ENCODE measurements at regions not wholly inside any gene's neighbourhood (a gene's known extent, or its start where the extent isn't known, plus 50 kb on each side); places are given as distances from the start of the nearest gene placed in this dataset.
"Not testable (repeated sequence)": the region's sequence is repeated elsewhere in the genome, so short reads cannot be mapped to it uniquely, and the experiment has no call there.

DNA sequence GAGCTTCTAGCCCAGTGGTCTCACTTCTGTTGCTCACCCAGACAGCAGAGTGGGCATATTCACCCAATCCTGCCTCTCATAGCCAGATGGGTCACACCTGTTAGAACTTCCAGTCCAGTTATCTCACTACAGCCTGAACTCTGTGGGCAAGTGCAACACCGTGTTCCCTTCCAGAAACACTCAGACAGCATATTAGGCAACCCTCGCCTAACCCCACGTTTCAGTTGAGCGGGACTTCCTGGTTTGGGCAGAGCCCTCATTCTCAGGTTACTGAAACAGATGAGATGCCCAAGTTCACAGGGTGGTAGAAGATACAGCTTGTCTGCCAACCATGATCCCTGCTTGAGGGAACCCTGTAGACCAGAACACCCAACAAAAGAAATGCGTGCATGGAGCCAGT is 538.2 kb downstream of the CYLC2 start:
- no peak for DNase-seq (ENCODE audit: low read depth, low spot score)
- no peak overlapping the region for H3K4me3 ChIP-seq (ENCODE audit: low read length)

DNA sequence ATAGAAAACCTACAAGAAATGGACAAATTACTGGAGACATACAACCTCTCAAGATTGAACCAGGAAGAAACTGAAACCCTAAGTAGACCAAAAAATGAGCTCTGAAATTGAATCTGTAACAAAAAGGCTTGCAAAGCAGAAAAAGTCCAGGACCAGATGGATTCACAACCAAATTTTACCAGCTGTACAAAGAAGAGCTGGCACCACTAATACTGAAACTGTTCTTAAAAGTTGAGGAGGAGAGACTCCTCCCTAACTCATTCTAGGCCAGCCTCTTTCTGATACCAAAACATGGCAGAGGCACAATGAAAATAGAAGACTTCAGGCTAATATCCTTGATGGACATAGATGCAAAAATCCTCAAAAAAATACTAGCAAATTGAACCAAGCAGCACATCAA is 542.3 kb downstream of the CYLC2 start:
- no peak for DNase-seq (ENCODE audit: low read depth, low spot score)
- no peak overlapping the region for H3K4me3 ChIP-seq (ENCODE audit: low read length)

DNA sequence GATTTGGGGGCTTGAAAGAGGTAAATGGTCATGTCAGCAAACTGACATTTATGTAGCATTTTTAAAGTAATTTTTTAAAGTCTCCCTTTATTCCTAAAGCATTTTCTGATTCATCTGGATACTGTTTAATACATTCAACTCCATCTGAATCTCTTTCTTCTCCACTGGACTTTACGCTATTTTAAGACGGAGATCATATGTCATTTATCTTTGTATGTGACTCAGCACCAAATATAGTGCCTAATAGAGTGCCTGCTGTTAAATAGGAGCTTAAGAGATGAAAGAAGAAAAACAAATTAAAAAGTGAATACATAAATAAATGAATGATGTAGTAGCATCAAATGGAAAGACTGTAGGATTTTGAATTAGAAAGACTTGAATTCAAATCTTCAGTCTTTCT is 548.8 kb upstream of the SMC2 start:
- no peak overlapping the region for H3K4me3 ChIP-seq (ENCODE audit: low read length)
- no peak for DNase-seq (ENCODE audit: low read depth, low spot score)

DNA sequence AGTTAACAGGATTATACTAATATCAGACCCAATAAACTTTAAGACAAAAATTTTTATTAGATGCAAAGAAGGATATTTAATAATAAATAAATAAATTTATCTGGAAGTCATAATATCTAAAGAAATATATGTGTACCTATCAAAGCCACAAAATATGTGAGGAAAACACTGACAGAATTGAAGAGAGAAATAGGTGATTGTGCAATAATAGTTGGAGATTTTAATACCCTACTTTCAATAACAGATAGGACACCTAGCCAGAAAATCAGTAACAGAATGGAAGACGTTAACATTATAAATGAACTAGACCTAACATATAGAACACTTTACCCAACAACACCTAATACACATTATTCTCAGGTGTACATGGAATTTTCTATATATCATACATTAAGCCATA is 541.4 kb upstream of the SMC2 start:
- H3K4me3 ChIP-seq (ENCODE audit: low read length): no peak overlapping the region

DNA sequence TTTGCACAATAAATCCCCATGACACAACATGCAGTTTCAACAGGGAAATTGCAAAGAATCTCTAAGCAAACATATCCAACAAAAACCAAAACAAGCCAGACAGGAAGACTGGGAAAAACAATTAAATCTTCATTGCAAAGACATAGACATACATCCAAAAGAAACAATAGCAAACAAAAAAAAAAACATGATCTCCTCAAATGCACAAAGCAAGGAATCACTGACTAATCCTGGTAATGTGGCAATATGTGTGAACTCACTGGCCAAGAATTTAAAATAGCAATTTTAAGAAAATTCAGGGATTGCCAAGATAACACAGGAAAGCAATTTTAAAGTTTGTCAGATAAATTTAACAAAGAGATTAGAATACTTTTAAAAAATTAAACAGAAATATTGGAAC is 520.1 kb upstream of the SMC2 start:
- H3K4me3 ChIP-seq (ENCODE audit: low read length): no peak overlapping the region
- no peak for DNase-seq (ENCODE audit: low read depth, low spot score)

More for the DNA sequence above, 541.4 kb upstream of the SMC2 start:
- no peak for DNase-seq (ENCODE audit: low read depth, low spot score)

DNA sequence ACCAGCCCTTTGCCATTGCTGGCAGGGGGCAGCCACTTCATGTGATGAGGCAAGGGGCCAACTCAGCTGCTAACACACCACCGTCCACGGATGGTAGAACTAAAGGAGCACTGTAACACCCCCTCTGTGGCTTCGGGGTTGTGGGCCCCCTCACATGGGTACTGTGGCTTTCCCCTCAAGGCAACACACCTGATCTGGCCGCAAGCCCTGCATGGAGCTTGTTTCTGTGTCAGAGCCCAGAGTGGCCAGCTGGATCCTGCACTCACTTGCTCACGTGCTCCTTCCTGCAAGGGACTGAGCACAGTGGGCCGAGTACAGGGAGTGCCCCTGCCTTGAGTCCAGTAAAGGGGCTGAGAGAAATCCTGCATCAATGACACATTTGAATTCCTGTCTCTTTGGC is 507.4 kb upstream of the SMC2 start:
- H3K4me3 ChIP-seq (ENCODE audit: low read length): no peak overlapping the region
- DNase-seq (ENCODE audit: low read depth, low spot score): no peak

DNA sequence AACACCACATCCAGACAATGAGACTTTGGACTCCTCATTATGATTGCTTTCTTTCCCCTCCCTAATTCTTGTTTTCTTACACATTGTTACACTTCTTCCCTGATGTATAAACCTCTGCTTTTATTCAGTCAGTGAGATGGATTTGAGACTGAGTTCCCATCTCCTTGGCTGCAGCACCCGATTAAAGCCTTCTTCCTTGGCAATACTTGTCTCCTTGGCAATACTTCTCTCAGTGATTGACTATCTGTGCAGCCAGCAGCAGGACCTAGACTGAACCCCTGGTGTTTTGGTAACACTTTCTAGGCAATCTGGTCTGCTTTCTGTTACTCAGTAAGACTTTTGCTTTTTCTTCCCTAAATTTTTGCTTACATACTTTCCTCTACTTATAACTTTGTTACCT is 492.8 kb upstream of the SMC2 start:
- no peak for DNase-seq (ENCODE audit: low read depth, low spot score)
- no peak overlapping the region for H3K4me3 ChIP-seq (ENCODE audit: low read length)

DNA sequence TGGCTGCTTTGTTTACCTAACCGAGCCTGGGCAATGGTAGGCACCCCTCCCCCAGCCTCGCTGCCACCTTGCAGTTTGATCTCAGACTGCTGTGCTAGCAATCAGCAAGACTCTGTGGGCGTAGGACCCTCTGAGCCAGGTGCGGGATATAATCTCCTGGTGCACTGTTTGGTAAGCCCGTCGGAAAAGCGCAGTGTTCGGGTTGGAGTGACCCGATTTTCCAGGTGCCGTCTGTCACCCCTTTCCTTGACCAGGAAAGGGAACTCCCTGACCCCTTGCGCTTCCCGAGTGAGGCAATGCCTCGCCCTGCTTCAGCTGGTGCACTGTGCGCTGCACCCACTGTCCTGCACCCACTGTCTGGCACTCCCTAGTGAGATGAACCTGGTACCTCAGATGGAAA is 482.2 kb upstream of the SMC2 start:
- not testable (repeated sequence) for DNase-seq (ENCODE audit: low read depth, low spot score); H3K4me3 ChIP-seq (ENCODE audit: low read length)

DNA sequence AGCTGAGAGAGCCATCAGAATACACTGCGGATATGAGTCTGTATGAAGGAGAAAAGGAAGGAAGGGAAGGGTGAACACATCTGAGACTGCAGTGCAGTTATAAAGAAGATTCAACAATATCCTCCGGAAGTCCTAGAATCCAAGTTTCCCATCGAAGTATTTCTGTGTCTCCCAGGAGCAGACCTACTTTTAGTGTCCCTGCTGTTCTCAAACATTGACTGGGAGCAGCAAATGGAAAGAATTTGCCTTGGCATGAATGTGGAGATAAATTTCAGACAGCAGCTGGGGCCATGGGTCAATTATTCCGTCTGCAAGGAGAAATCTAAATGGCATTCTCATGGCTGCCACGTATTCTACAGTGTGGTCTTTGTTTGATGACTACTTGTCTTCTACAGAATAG is 478.1 kb upstream of the SMC2 start:
- no peak overlapping the region for H3K4me3 ChIP-seq (ENCODE audit: low read length)
- no peak for DNase-seq (ENCODE audit: low read depth, low spot score)

DNA sequence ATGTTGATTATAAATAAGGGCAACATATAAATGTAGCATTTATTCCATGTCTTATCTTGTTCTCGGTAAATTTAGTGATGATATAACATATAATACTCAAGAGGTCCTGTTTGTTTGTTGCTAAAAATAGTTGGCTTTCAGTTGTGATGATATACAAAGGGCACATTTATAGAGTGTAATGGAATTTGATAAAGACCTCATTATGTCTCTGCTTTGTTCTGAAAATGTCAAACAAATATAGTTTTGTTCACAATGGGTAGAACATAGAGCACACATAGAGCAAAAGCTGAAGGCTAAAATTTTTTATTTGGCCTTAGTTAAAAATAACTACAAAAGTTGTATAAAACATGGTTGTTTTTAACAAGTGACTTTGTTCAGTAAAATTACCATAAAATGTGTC is 477.1 kb upstream of the SMC2 start:
- H3K4me3 ChIP-seq (ENCODE audit: low read length): no peak overlapping the region
- DNase-seq (ENCODE audit: low read depth, low spot score): no peak

DNA sequence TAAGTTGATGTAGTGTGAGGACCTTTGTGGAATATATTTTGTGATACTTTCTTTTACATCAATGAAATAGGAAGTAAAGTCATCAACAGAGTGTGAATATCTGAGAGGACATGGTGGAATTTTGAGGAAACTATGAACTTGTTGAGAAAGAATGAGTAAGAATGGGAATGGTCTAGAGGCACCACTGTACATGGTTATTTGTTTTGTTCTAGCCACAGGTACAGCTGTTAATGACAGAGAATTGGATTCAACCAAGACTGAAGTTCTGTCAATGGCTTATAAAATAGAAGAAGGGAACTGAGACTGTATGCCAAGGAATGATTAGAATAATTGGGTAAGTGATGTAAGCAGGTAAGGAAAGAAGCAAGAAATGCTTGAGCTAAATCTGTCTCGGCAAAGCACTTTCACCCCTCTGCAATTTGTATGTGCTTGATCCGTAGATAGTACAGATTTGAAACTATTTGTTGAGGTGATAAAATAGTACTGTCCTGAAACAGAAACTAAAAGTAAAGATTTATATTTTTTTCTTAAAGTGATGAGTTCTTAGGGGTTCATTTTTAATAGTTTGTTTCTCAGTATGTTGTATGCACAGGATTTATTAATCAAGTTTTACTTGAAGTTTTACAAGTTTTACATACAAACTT is 468.8 kb upstream of the SMC2 start:
- no peak overlapping the region for H3K4me3 ChIP-seq (ENCODE audit: low read length)
- DNase-seq (ENCODE audit: low read depth, low spot score): no peak

DNA sequence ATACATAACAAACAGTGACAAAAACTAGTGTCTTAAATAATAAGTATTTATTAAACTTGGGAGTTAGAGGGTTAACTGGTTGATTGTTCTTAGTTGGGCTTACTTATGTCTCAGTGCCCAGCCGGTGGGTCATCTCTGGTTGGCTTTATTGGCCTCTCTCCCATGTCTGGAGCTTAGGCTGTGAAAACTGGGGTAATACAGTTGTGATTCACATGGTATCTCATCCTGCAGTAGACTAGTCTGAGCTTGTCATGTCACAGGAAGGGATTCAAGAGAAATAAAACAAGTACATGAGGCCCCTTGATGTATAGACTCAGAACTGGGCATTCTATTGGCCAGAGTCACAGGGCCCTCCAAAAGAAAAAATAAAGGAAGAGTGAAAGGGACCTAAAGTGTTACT is 466.4 kb upstream of the SMC2 start:
- DNase-seq (ENCODE audit: low read depth, low spot score): no peak
- no peak overlapping the region for H3K4me3 ChIP-seq (ENCODE audit: low read length)

DNA sequence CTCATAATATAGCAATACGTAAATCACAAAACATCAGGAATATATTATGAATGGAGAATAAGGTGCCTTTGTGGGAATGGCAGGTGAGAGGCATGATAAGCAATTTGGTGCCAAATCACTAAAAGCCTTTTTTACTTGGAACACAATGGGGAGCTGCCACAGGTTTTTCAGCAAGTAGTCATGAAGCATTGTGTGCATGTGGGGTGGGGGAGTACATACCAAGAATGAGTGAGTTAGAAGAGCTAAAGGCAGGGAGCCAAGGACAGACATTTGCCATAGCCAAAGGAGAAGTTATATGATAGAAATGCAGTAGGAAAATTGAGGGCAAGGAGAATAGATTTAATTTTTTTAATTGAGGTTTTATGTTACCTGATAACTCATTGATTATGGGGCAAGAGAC is 445.0 kb upstream of the SMC2 start:
- DNase-seq (ENCODE audit: low read depth, low spot score): no peak
- no peak overlapping the region for H3K4me3 ChIP-seq (ENCODE audit: low read length)

DNA sequence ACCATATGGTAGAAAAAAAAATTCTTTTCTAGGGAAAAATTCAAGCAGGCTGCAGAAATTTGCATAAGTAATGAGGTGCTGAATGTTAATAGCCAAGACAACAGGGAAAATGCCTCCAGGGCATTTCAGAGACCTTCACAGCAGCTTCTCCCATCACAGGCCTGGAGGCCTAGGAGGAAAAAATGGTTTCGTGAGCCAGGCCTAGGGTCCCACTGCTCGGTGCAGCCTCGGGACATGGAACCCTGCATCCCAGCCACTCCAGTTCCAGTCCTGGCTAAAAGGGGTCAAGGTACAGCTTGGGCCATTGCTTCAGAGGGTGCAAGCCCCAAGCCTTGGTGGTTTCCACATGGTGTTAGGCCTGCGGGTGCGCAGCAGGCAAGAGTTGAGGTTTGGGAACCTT is 436.0 kb upstream of the SMC2 start:
- no peak for DNase-seq (ENCODE audit: low read depth, low spot score)
- no peak overlapping the region for H3K4me3 ChIP-seq (ENCODE audit: low read length)

DNA sequence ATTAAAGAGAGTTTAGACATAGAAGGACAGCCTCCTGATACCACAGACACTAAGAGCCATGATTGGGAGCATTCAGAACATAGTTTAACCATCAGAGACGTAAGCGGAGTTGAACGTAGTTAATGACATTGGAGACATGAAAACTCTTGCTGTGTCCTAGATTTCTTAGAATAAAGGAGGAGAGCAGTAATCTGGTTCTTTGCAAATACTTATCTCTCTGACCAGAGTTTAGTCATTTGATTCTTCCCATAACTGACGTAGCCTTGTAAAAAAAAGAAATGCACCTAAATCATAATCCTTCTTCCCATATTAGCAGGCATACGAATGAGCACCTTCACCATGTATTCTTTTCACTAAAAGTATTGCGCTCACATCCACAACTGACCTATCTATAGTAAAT is 433.3 kb upstream of the SMC2 start:
- H3K4me3 ChIP-seq (ENCODE audit: low read length): no peak overlapping the region
- DNase-seq (ENCODE audit: low read depth, low spot score): no peak

DNA sequence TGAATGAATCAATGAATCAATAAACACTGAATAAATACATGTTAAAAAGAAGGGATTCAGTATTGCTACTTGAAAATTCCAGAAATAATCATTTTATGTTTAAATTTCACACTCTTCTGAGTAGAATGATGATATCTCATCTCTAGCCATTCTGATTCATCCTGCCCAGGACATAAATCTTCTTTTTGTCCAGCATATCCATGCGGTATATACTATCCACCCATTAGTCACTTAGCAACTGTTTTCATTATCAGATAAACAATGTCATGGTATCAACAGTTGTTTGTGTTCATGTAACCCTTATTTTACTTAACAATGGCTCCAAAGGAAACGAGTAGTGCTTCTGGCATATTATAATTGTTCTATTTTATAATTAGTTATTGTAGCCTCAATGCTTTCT is 432.4 kb upstream of the SMC2 start:
- DNase-seq (ENCODE audit: low read depth, low spot score): no peak
- H3K4me3 ChIP-seq (ENCODE audit: low read length): no peak overlapping the region

DNA sequence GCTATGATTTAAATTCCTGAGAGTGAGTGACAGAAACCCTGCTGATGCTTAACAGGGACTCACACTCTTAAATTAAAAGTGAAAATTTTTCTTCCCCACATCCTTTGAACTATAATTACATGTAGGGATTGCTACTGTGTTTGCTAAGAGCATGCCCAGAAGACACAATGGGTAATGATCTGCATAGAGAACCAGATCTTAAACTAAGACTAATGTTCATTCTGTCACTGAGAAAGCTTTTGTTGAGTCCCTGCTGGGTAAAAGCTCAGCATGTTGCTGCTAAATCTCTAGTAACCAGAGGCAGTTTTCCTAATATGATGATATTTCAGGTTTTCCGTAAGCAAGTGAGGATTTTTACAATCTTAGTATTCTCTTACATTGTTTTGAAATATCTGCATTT is 424.8 kb upstream of the SMC2 start:
- H3K4me3 ChIP-seq (ENCODE audit: low read length): no peak overlapping the region
- DNase-seq (ENCODE audit: low read depth, low spot score): no peak

DNA sequence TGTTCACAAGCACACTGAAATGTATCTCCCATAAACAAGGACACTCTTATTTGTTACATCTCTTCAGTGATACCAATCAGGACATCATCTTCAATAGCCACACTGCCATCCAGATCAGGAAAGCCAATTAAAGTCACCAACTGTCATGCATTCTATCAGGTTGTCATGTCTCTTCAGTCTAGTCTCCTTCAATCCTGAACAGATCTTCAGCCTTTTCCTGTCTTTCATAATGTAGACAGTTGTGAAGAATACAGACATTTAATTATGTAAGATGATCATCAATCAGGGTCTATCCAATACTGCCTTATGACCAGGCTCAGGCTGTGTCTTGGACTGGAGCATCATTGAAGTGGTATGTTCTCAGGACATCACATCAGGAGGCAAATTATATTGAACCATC is 419.8 kb upstream of the SMC2 start:
- DNase-seq (ENCODE audit: low read depth, low spot score): no peak
- no peak overlapping the region for H3K4me3 ChIP-seq (ENCODE audit: low read length)

DNA sequence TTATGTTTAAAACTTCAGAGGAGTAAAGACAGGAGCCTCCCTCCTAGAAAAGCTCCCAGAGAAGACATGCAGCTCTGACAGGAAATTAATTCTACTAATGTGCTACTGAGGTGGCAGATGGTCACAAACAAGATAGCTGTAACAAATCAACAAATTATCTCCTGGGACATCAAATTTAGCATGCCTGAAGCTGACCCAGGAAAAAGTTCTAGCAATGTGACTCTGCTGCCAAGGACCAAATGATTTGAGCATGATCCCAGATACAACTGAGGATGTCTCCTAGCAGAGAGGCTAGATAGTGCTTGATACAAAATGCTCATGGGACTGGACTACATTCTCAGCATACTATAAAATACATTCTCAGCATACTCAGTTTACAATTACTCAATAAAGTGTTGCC is 413.5 kb upstream of the SMC2 start:
- no peak for DNase-seq (ENCODE audit: low read depth, low spot score)
- H3K4me3 ChIP-seq (ENCODE audit: low read length): no peak overlapping the region

DNA sequence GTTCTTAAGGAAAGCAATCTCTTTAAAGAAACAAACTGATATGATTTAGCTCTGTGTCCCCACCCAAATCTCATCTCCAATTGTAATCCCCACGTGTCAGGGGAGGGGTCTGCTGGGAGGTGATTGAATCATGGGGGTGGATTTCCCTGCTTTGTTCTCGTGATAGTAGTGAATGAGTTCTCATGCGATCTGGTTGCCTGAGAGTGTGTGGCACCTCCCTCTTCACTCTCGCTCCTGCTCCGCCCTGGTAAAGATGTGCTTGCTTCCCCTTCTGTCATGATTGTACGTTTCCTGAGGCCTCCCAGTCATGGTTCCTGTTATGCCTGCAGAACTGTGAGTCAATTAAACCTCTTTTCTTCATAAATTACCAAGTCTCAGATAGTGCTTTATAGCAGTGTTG is 412.7 kb upstream of the SMC2 start:
- no peak for DNase-seq (ENCODE audit: low read depth, low spot score)
- H3K4me3 ChIP-seq (ENCODE audit: low read length): no peak overlapping the region

DNA sequence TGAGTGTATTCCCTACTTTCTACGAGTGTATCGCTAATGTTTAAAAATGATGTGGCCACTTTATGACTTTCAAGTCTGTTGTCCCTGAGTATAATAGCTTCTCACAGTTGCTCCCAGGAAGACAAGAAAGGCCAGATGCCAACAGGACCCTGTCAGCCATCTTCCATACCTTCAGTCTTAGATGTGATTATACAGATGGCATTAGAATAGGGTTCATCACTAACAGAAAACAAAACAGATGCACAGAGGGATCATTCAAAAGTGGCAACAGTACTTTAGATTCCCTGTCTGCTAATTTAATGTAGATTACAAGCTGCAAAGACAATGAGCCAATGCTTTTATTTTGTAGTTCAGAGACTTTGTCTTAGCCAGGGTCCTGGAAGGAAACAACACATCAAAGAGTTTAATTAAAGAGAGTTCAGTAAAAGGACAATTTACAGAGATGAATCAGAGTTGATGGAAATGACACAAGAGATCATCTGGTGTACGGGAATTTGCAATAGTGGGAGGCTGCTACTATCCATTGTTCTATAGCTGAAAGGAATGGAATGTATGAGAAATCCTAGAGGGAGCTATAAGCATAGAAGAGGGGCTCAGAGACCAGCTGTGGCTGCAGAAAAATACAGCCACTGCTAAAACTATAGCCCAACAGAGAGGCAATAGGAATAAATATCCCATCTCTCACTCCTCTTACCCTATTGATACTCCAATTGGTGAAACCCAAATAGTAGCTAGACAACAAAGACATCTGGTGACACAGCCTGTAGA is 393.7 kb upstream of the SMC2 start:
- H3K4me3 ChIP-seq (ENCODE audit: low read length): no peak overlapping the region
- DNase-seq (ENCODE audit: low read depth, low spot score): no peak

Measured in Jurkat, Clone E6-1 (cell line).